K562 (cell line): ENCODE measurements at regions not wholly inside any gene's neighbourhood (a gene's known extent, or its start where the extent isn't known, plus 50 kb on each side); places are given as distances from the start of the nearest gene placed in this dataset.

Experiments
- ATAC-seq: fragments of 200-7000 bp; cut with Tn5 transposase; 3 replicates; pipeline ENCODE4 v1.9.1; 2020; ENCODE audit warnings: moderate library complexity
- BruUV-seq: library from RNA; stranded (reverse); fragments of 400-500 nt; replicated peaks from 2 replicates; lab custom pipeline; 2021; lab: Mats Ljungman, UMichigan
- CTCF ChIA-PET: fragments of 300-600 bp; formaldehyde crosslinking; extraction: SDS; loops from one replicate; lab custom pipeline; 2021; ENCODE audit warnings: low intra/inter-chr PET ratio; lab: Yijun Ruan, JAX
- POLR2A ChIA-PET: fragments of 300-600, 350-650 bp; sonication (Branson Sonifier 250); formaldehyde crosslinking; extraction: SDS; loops from one replicate; lab custom pipeline; 2021; ENCODE audit warnings: antibody characterized with exemption, inconsistent platforms; lab: Yijun Ruan, JAX
- DNase-seq, 4 experiments: peaks; one replicate each; pipeline versions ENCODE4 v3.0.0 to v3.0.0-alpha.2; 2011 to 2018; ENCODE audit warnings: low spot score in 3 of 4, mixed read lengths in 3 of 4; ENCODE audit errors: extremely low read depth in 1 of 4
- FAIRE-seq: peaks from 2 replicates; lab custom pipeline; 2011; peaks lifted over from hg19 to GRCh38; lab: Jason Lieb, UNC
- H2AFZ ChIP-seq: 2 replicates; pipeline ENCODE4 v1.6.0; 2011; ENCODE audit warnings: low read depth, low read length, control low read depth, inconsistent platforms
- H3K27ac ChIP-seq: fragments of 200-600 bp; 3 replicates; pipeline ENCODE4 v1.8.0; 2011; ENCODE audit warnings: low read depth, mild to moderate bottlenecking, control low read depth, inconsistent platforms, low read length, moderate library complexity, mixed read lengths; ENCODE audit errors: extremely low read depth
- H3K27me3 ChIP-seq, 2 experiments: fragments of 300-600 bp in 1 of 2; 2 replicates in 1 of 2; 3 replicates in 1 of 2; pipeline versions ENCODE4 v1.6.0 to v1.8.0; 2011; ENCODE audit warnings: inconsistent platforms in 2 of 2, low read length in 2 of 2, mild to moderate bottlenecking in 1 of 2, mixed read lengths in 1 of 2, moderate library complexity in 1 of 2; ENCODE audit not compliant: control insufficient read depth in 2 of 2, insufficient read depth in 2 of 2
- H3K36me3 ChIP-seq: fragments of 300-600 bp; 3 replicates; pipeline ENCODE4 v1.8.0; 2011; ENCODE audit warnings: mild to moderate bottlenecking, low read length, inconsistent platforms; ENCODE audit not compliant: control insufficient read depth, insufficient read depth
- H3K4me1 ChIP-seq, 2 experiments: fragments of 200-600 bp in 1 of 2; replicated peaks in 1 of 2; 2 replicates in 1 of 2; 3 replicates in 1 of 2; pipeline versions ENCODE4 v1.5.1 to v1.8.0; 2011; ENCODE audit warnings: inconsistent platforms in 2 of 2, low read length in 2 of 2, mild to moderate bottlenecking in 1 of 2, mixed read lengths in 1 of 2, moderate library complexity in 1 of 2; ENCODE audit not compliant: control insufficient read depth in 2 of 2, insufficient read depth in 2 of 2
- H3K4me2 ChIP-seq: 2 replicates; pipeline ENCODE4 v1.6.1; 2011; ENCODE audit warnings: low read length, control low read depth, inconsistent platforms, mixed read lengths; ENCODE audit not compliant: insufficient read depth
- H3K4me3 ChIP-seq: fragments of 200-600 bp; sonication (generic), shearing (Covaris generic); 2 replicates; pipeline ENCODE4 v1.5.1; 2016; ENCODE audit warnings: control low read depth, inconsistent platforms
- H3K79me2 ChIP-seq: fragments of 200-600 bp; 3 replicates; pipeline ENCODE4 v1.8.0; 2011; ENCODE audit warnings: low read length, inconsistent platforms; ENCODE audit not compliant: control insufficient read depth, insufficient read depth
- H3K9ac ChIP-seq, 2 experiments: 2 replicates each; pipeline versions ENCODE4 v1.6.0 to v1.6.1; 2011; ENCODE audit warnings: low read depth in 2 of 2, low read length in 2 of 2, control low read depth in 1 of 2, inconsistent platforms in 1 of 2, mild to moderate bottlenecking in 1 of 2, mixed read lengths in 1 of 2; ENCODE audit not compliant: insufficient read depth in 1 of 2
- H3K9me1 ChIP-seq: one replicate; pipeline ENCODE4 v1.6.0; 2011; ENCODE audit warnings: inconsistent platforms, mild to moderate bottlenecking, low read length, moderate library complexity; ENCODE audit not compliant: control insufficient read depth, insufficient read depth
- H3K9me3 ChIP-seq: replicated peaks from 2 replicates; pipeline ENCODE4 v1.5.1; 2011; ENCODE audit warnings: low read depth, low read length, inconsistent platforms; ENCODE audit not compliant: control insufficient read depth, insufficient read depth
- H4K20me1 ChIP-seq: replicated peaks from 2 replicates; pipeline ENCODE4 v1.6.1; 2011; ENCODE audit warnings: low read length, inconsistent platforms, mixed read lengths; ENCODE audit not compliant: control insufficient read depth, insufficient read depth
- DNMT1 ChIP-seq: fragments of 450-650 bp; IDR thresholded peaks from 2 replicates; pipeline ENCODE4 v1.6.1; 2016; ENCODE audit warnings: antibody characterized with exemption, mild to moderate bottlenecking
- NR1H2 ChIP-seq: sonication (generic); formaldehyde crosslinking; IDR thresholded peaks from 2 replicates; pipeline ENCODE4 v1.4.0; 2020; ENCODE audit warnings: mild to moderate bottlenecking, missing genetic modification reagents
- RAD51 ChIP-seq: fragments of 450-650 bp; IDR thresholded peaks from 2 replicates; pipeline ENCODE4 v1.7.1; 2016; ENCODE audit warnings: low read depth, mild to moderate bottlenecking, borderline replicate concordance
- ZNF274 ChIP-seq: IDR thresholded peaks from 2 replicates; pipeline ENCODE4 v1.6.1; 2011; ENCODE audit warnings: low read depth, mild to moderate bottlenecking, low read length, moderate library complexity, borderline replicate concordance
- ZNF589 ChIP-seq: fragments of 200-800 bp; sonication (Bioruptor generic); IDR thresholded peaks from 2 replicates; pipeline ENCODE4 v1.6.1; 2016; ENCODE audit warnings: low read depth, missing genetic modification characterization, missing compliant biosample characterization
- whole genome bisulfite sequencing: fragments of 100-300 bp; shearing (Covaris generic); methylation state at CpG from one replicate; pipeline ENCODE4 v1.1.6; 2016; ENCODE audit warnings: low coverage, mixed read lengths; ENCODE audit not compliant: insufficient coverage; ENCODE audit errors: missing lambda C conversion rate; 5-methylcytosine and 5-hydroxymethylcytosine counted together
- in situ Hi-C: fragments of 300-500 bp; cut with MboI; formaldehyde crosslinking; loops from 4 replicates; pipeline ENCODE4 v1.15.0; 2018; ENCODE audit warnings: inconsistent platforms, mixed read lengths
- intact Hi-C: fragments of 100-400 bp; cut with micrococcal nuclease; formaldehyde crosslinking; loops from 2 replicates; pipeline ENCODE4 v1.14.2; 2022
- TF ChIP-seq, protein P1 (sequence below): sonication (generic); formaldehyde crosslinking; IDR thresholded peaks from 2 replicates; pipeline ENCODE4 v1.4.0; 2020; ENCODE audit warnings: mild to moderate bottlenecking, missing genetic modification reagents
- TF ChIP-seq, protein P2 (sequence below): fragments of 450-650 bp; formaldehyde crosslinking; IDR thresholded peaks from 2 replicates; pipeline ENCODE4 v1.4.0; 2020; ENCODE audit warnings: mild to moderate bottlenecking, mixed read lengths

DNA sequence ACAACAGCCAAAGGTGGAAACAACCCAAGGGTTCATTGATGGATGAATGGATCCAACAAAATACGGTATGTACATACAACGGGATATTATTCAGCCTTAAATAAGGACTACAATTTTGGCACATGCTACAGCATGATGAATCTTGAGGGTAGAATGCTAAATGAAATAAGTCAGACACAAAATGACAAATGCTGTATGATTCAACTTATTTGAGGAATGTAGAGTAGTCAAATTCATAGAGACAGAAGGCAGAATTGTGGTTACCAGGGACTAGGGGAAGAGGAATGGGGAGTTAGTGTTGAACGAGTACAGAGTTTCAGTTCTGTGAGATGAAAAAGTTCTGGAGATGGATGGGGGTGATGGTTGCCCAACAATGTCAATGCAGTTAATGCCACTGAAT, 118.0 kb upstream of the PAXBP1 start:
- BruUV-seq, result no TSS peak
- FAIRE-seq (no peak), ATAC-seq (no peak), DNase-seq (no peak)
- H3K4me1 ChIP-seq, result no peaks in the 10 kb centered on the region
- ChIA-PET POLR2A (no interaction called here), CTCF (no interaction called here)
- no peaks in the 10 kb centered on the region for H3K9me1 ChIP-seq
- H3K36me3 ChIP-seq, result no peaks in the 10 kb centered on the region
- in situ Hi-C loops, result no loop called here
- H3K27me3 ChIP-seq, result peaks cover 9 to 14% of the 10 kb centered on the region in 2 experiments; a peak in 4 of 5 replicates
- H3K79me2 ChIP-seq, result no peaks in the 10 kb centered on the region
- no peak overlapping the region for H2AFZ ChIP-seq
- WGBS, result 0% methylated on average over 3 of the region's 3 CpGs
- H3K9ac ChIP-seq, result no peak overlapping the region
- H3K4me3 ChIP-seq, result no peak overlapping the region
- no peak overlapping the region for H3K27ac ChIP-seq
- TF ChIP-seq DNMT1 (no peak), ZNF589 (no peak)
- TF ChIP-seq, protein P1, sequence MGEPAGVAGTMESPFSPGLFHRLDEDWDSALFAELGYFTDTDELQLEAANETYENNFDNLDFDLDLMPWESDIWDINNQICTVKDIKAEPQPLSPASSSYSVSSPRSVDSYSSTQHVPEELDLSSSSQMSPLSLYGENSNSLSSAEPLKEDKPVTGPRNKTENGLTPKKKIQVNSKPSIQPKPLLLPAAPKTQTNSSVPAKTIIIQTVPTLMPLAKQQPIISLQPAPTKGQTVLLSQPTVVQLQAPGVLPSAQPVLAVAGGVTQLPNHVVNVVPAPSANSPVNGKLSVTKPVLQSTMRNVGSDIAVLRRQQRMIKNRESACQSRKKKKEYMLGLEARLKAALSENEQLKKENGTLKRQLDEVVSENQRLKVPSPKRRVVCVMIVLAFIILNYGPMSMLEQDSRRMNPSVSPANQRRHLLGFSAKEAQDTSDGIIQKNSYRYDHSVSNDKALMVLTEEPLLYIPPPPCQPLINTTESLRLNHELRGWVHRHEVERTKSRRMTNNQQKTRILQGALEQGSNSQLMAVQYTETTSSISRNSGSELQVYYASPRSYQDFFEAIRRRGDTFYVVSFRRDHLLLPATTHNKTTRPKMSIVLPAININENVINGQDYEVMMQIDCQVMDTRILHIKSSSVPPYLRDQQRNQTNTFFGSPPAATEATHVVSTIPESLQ (CRISPR knock-in tag), result no peak
- TF ChIP-seq, all 486 proteins: peak for 0
- Histone ChIP-seq H4K20me1 (no peaks in the 10 kb centered on the region), H3K4me2 (no peak overlapping the region), H3K9me3 (no peaks in the 10 kb centered on the region)
- intact Hi-C loops, result no loop called here

DNA sequence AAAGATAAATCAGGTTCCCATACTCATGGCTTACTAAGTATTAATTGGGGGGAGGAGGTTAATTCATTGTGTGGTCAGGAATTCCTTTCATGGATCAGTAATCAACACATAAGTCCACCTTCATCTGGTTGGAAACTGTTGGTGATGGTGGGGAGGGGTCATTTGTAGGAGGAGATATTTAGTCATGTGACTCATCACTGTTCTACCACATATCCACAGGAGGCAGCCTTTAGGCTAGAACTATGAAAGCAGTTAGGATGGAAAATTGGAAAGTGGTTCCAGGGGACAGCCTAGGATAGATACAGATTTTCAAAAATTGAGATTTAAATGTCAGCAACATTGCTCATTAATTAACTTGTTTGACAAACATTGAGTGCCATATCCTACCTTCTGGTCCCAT, 122.8 kb upstream of the PAXBP1 start:
- ATAC-seq, result no peak; the same call in 2 of the 3 replicates
- CTCF ChIA-PET, result no interaction called here
- intact Hi-C loops, result no loop called here
- no peaks in the 10 kb centered on the region for H3K79me2 ChIP-seq
- no peak overlapping the region for H3K27ac ChIP-seq
- no peaks in the 10 kb centered on the region for H3K4me1 ChIP-seq
- no peak overlapping the region for H3K4me2 ChIP-seq
- no peaks in the 10 kb centered on the region for H3K9me1 ChIP-seq
- H3K9me3 ChIP-seq, result no peaks in the 10 kb centered on the region
- H3K4me3 ChIP-seq, result no peak overlapping the region
- DNase-seq, result no peak
- no peak overlapping the region for H2AFZ ChIP-seq
- TF ChIP-seq, protein P2, sequence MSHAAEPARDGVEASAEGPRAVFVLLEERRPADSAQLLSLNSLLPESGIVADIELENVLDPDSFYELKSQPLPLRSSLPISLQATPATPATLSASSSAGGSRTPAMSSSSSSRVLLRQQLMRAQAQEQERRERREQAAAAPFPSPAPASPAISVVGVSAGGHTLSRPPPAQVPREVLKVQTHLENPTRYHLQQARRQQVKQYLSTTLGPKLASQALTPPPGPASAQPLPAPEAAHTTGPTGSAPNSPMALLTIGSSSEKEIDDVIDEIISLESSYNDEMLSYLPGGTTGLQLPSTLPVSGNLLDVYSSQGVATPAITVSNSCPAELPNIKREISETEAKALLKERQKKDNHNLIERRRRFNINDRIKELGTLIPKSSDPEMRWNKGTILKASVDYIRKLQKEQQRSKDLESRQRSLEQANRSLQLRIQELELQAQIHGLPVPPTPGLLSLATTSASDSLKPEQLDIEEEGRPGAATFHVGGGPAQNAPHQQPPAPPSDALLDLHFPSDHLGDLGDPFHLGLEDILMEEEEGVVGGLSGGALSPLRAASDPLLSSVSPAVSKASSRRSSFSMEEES (CRISPR knock-in tag), result peak; percentile 86
- TF ChIP-seq NR1H2 (CRISPR knock-in tag), result no peak
- peak; percentile 31; the same call in 1 of the 2 replicates for TF ChIP-seq RAD51
- TF ChIP-seq ZNF274, result no peak
- TF ChIP-seq, all 486 proteins: peak for 2
- POLR2A ChIA-PET, result no interaction called here
- H4K20me1 ChIP-seq, result no peaks in the 10 kb centered on the region
- H3K27me3 ChIP-seq, result no peaks in the 10 kb centered on the region; a peak in 1 of 5 replicates
- in situ Hi-C loops, result no loop called here
- H3K36me3 ChIP-seq, result no peaks in the 10 kb centered on the region
- no peak overlapping the region for H3K9ac ChIP-seq
- no peak for FAIRE-seq
- BruUV-seq, result no TSS peak
